VCaP (cell line): ENCODE measurements at regions not wholly inside any gene's neighbourhood (a gene's known extent, or its start where the extent isn't known, plus 50 kb on each side); places are given as distances from the start of the nearest gene placed in this dataset.

Experiments used
- H3K27ac ChIP-seq: fragments of 450-650 bp; 2 replicates; pipeline ENCODE4 v1.5.1; 2017
- CTCF ChIP-seq: fragments of 450-650 bp; conservative IDR thresholded peaks from 2 replicates; pipeline ENCODE4 v1.5.1; 2017; ENCODE audit warnings: mild to moderate bottlenecking, moderate library complexity

GRCh38 chr13:24606486-24607170, 73.6 kb upstream of the ATP12A start:
- H3K27ac ChIP-seq = no peak overlapping the region
- no peak for TF ChIP-seq CTCF

GRCh38 chr13:24610956-24611355, 69.3 kb upstream of the ATP12A start:
- no peak for TF ChIP-seq CTCF
- no peak overlapping the region for H3K27ac ChIP-seq

GRCh38 chr13:24612726-24613125, 67.5 kb upstream of the ATP12A start:
- TF ChIP-seq CTCF = no peak
- no peak overlapping the region for H3K27ac ChIP-seq

GRCh38 chr13:24613128-24613527, 67.1 kb upstream of the ATP12A start:
- TF ChIP-seq CTCF = no peak
- H3K27ac ChIP-seq = no peak overlapping the region

- H3K27ac ChIP-seq = no peak overlapping the region
- no peak for TF ChIP-seq CTCF
These were observed 66.5 kb upstream of the ATP12A start for GRCh38 chr13:24613755-24614154.

GRCh38 chr13:24614306-24615080, 65.7 kb upstream of the ATP12A start:
- H3K27ac ChIP-seq = no peak overlapping the region
- TF ChIP-seq CTCF = no peak

GRCh38 chr13:24615114-24615513, 65.1 kb upstream of the ATP12A start:
- TF ChIP-seq CTCF = no peak
- no peak overlapping the region for H3K27ac ChIP-seq
